ENCODE measurements at regions not wholly inside any gene's neighbourhood (a gene's known extent, or its start where the extent isn't known, plus 50 kb on each side); places are given as distances from the start of the nearest gene placed in this dataset.
"Not testable (repeated sequence)": the region's sequence is repeated elsewhere in the genome, so short reads cannot be mapped to it uniquely, and the experiment has no call there.

- TF ChIP-seq CTCF (IDR thresholded peaks at IDR 0.05; ENCODE audit: control insufficient read depth, insufficient read depth, low read depth, low read length, missing control alignments), result no peak
- no peak overlapping the region for H3K4me3 ChIP-seq (ENCODE audit: control insufficient read depth, low read depth, low read length)
- DNase-seq (ENCODE audit: low read depth), result no peak
Measured at GRCh38 chr3:176850498-176850897, 346.8 kb downstream of the TBL1XR1 start.

GRCh38 chr3:176848431-176849214 is 348.7 kb downstream of the TBL1XR1 start:
- no peak for DNase-seq (ENCODE audit: low read depth)
- no peak for TF ChIP-seq CTCF (IDR thresholded peaks at IDR 0.05; ENCODE audit: control insufficient read depth, insufficient read depth, low read depth, low read length, missing control alignments)

DNA sequence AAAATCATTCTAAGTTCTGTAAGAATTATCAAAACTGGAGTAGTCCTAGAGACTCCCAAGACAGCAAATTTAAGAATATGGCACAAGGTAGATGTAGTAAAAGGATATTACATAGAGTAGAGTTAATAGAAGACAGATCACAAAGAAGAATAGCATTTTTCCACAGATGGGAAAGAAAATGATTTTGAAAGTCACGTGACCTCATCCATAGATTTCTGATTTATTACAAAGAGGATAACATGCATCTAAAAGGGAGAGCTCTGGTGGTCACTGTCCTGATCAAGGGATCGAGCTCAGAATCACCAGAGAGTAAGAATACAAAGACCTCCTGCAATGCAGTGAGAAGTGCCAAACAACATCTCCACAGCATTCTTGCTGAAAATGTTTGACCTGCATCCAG is 354.4 kb downstream of the TBL1XR1 start:
- DNase-seq (ENCODE audit: low read depth), result no peak
- H3K4me3 ChIP-seq (ENCODE audit: control insufficient read depth, low read depth, low read length), result no peak overlapping the region
- TF ChIP-seq CTCF (IDR thresholded peaks at IDR 0.05; ENCODE audit: control insufficient read depth, insufficient read depth, low read depth, low read length, missing control alignments), result no peak

More at GRCh38 chr3:176848431-176849214, 348.7 kb downstream of the TBL1XR1 start:
- H3K4me3 ChIP-seq (ENCODE audit: control insufficient read depth, low read depth, low read length), result no peak overlapping the region

DNA sequence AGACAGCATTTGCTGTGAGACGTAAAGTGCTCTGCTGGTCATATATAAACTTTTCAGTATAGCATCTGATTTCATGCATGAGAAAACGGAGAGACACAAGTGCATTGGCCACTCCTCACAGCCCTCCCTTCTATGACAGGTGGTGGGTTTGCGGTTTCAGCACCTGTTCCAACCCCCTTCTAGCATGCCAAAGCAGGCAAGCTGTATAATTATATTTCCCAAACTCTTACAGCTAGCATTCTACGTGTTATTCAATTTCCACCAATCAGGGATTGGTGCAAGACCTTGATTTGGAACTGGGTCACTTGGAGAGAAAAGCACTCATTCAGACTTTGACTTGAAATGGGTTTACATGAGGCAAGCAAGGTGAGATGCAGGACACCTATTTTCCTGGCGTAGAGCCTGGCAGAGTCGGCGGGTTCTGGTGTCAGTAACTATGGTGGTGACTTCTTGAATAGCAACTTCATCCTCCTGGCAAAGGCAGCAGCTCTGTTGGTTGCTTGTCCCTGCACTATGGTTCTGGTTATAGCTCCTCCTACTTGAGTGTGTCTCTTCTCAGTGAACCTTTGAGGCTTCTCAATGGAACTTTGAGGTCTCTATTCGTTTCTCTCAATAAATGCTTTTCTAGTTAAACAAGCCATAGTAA is 356.5 kb downstream of the TBL1XR1 start:
- no peak overlapping the region for H3K4me3 ChIP-seq (ENCODE audit: control insufficient read depth, low read depth, low read length)
- DNase-seq (ENCODE audit: low read depth), result no peak
- no peak for TF ChIP-seq CTCF (IDR thresholded peaks at IDR 0.05; ENCODE audit: control insufficient read depth, insufficient read depth, low read depth, low read length, missing control alignments)

- no peak overlapping the region for H3K4me3 ChIP-seq (ENCODE audit: control insufficient read depth, low read depth, low read length)
- TF ChIP-seq CTCF (IDR thresholded peaks at IDR 0.05; ENCODE audit: control insufficient read depth, insufficient read depth, low read depth, low read length, missing control alignments), result no peak
- no peak for DNase-seq (ENCODE audit: low read depth)
Measured at GRCh38 chr3:176839901-176840300, 357.4 kb downstream of the TBL1XR1 start.

DNA sequence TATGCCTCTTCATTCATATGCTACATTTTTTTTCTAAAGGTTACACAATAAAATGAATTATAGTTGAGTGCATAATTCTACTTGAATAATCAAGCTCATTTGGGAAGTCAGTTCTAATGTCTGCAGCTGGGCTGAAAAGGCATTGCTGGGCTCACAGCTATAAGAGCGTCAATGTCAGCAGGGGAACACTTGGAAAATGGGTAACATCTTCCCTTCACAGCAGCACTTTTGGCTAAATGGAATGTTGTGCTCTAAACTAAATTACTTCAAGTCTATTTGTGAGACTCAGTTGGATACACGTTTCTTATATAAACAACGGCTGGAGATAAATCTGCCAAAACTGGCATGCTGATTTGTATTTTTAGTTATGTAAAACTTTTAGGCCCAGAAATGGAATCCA is 357.8 kb downstream of the TBL1XR1 start:
- no peak for TF ChIP-seq CTCF (IDR thresholded peaks at IDR 0.05; ENCODE audit: control insufficient read depth, insufficient read depth, low read depth, low read length, missing control alignments)
- H3K4me3 ChIP-seq (ENCODE audit: control insufficient read depth, low read depth, low read length), result no peak overlapping the region
- no peak for DNase-seq (ENCODE audit: low read depth)

DNA sequence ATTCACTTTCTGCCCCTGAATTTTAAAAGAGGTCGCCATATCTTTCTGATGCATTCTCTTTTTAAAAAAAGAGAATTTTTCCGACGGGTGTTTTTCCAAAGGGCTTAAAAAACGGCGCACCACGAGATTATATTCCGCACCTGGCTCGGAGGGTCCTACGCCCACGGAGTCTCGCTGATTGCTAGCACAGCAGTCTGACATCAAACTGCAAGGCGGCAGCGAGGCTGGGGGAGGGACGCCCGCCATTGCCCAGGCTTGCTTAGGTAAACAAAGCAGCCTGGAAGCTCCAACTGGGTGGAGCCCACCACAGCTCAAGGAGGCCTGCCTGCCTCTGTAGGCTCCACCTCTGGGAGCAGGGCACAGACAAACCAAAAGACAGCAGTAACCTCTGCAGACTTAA is 370.0 kb downstream of the TBL1XR1 start:
- H3K4me3 ChIP-seq (ENCODE audit: control insufficient read depth, low read depth, low read length); DNase-seq (ENCODE audit: low read depth): not testable (repeated sequence)

All from AG09309 (cell line).